ENCODE measurements at regions not wholly inside any gene's neighbourhood (a gene's known extent, or its start where the extent isn't known, plus 50 kb on each side); places are given as distances from the start of the nearest gene placed in this dataset.

- H4K20me1 ChIP-seq (ENCODE audit: insufficient read depth): no peaks in the 10 kb centered on the region
- H3K4me2 ChIP-seq (ENCODE audit: low read length): no peak overlapping the region
- TF ChIP-seq ZNF274 (IDR thresholded peaks at IDR 0.05; ENCODE audit: low read depth, low read length): no peak
- TF ChIP-seq EZH2 (IDR thresholded peaks at IDR 0.05): no peak
- TF ChIP-seq CBX3 (IDR thresholded peaks at IDR 0.05; ENCODE audit: low read depth): no peak
- TF ChIP-seq SRF (IDR thresholded peaks at IDR 0.05; ENCODE audit: low read depth): no peak
- no peak for TF ChIP-seq REST (IDR thresholded peaks at IDR 0.05; ENCODE audit: low read depth)
- no peak for TF ChIP-seq FOSL1 (IDR thresholded peaks at IDR 0.05; ENCODE audit: low read depth)
- no peak for TF ChIP-seq ELF1 (IDR thresholded peaks at IDR 0.05; ENCODE audit: borderline replicate concordance, low read depth)
- no peak for TF ChIP-seq YY1 (IDR thresholded peaks at IDR 0.05; ENCODE audit: extremely low read depth, insufficient replicate concordance, low read depth, low read length)
- TF ChIP-seq MAX (IDR thresholded peaks at IDR 0.05): no peak
- TF ChIP-seq CEBPB (IDR thresholded peaks at IDR 0.05; ENCODE audit: low read depth): no peak
- TF ChIP-seq ATF3 (IDR thresholded peaks at IDR 0.05): no peak
- TF ChIP-seq TCF7L2 (IDR thresholded peaks at IDR 0.05; ENCODE audit: borderline replicate concordance, extremely low read depth, insufficient read depth, insufficient read length): no peak
- no peak for TF ChIP-seq POLR2AphosphoS5 (IDR thresholded peaks at IDR 0.05; ENCODE audit: low read depth, low read length)
- TF ChIP-seq JUND (IDR thresholded peaks at IDR 0.05): no peak
- no peak for TF ChIP-seq RAD21 (IDR thresholded peaks at IDR 0.05; ENCODE audit: low read depth)
- no peak for TF ChIP-seq POLR2A (IDR thresholded peaks at IDR 0.05; ENCODE audit: borderline replicate concordance, extremely low read depth, insufficient read depth, insufficient read length)
- TF ChIP-seq CTCF (IDR thresholded peaks at IDR 0.05 in 2 of 3, conservative IDR thresholded peaks at IDR 0.05 in 1 of 3; ENCODE audit: borderline replicate concordance in 1 of 3, insufficient read depth in 1 of 3, low read depth in 2 of 3, low read length in 2 of 3): no peak
- TF ChIP-seq EZH2phosphoT487 (IDR thresholded peaks at IDR 0.05; ENCODE audit: borderline replicate concordance): no peak
- TF ChIP-seq ZBTB33 (IDR thresholded peaks at IDR 0.05; ENCODE audit: extremely low read depth, insufficient replicate concordance, low read length): no peak
- no peaks in the 10 kb centered on the region for H3K4me1 ChIP-seq (ENCODE audit: control insufficient read depth in 1 of 2, insufficient read depth in 2 of 2, low read length in 2 of 2)
- DNase-seq (ENCODE audit: low read depth, low spot score) (no peak), ATAC-seq (no peak)
- ChIA-PET CTCF (no interaction called here), POLR2A (no interaction called here), RAD21 (ENCODE audit: low non-redundant PET in 1 of 2, low total read pairs in 2 of 2, uncharacterized antibody in 2 of 2, unreplicated experiment in 2 of 2) (no interaction called here)
- no peak overlapping the region for H2AFZ ChIP-seq (ENCODE audit: low read depth, low read length, poor library complexity, severe bottlenecking)
- no peak overlapping the region for H3K9ac ChIP-seq (ENCODE audit: low read length)
- intact Hi-C loops (cut with micrococcal nuclease): no loop called here
- H3K9me3 ChIP-seq (ENCODE audit: control insufficient read depth in 1 of 2, insufficient read depth in 1 of 2, low read depth in 1 of 2, low read length in 2 of 2): peaks cover 6 to 11% of the 10 kb centered on the region in 2 experiments; a peak in 2 of 4 replicates
- H3K27me3 ChIP-seq (ENCODE audit: insufficient read depth, low read length): no peaks in the 10 kb centered on the region
- BruUV-seq (replicated peaks): no TSS peak
- H3K4me3 ChIP-seq (replicated peaks in 1 of 2; ENCODE audit: low read depth in 1 of 2, low read length in 2 of 2): no peak overlapping the region
- H3K9me2 ChIP-seq (ENCODE audit: insufficient read depth): no peaks in the 10 kb centered on the region
- H3K79me2 ChIP-seq (ENCODE audit: insufficient read depth, low read length): no peaks in the 10 kb centered on the region
- no peaks in the 10 kb centered on the region for H3K36me3 ChIP-seq (ENCODE audit: control insufficient read depth in 1 of 2, insufficient read depth in 2 of 2, low read length in 2 of 2)
- H3K27ac ChIP-seq (ENCODE audit: low read depth, low read length): no peak overlapping the region
Measured at GRCh38 chr10:83539528-83540308, 599.6 kb upstream of the GHITM start.

All from HCT116 (cell line).